BJ (cell line): ENCODE measurements at regions not wholly inside any gene's neighbourhood (a gene's known extent, or its start where the extent isn't known, plus 50 kb on each side); places are given as distances from the start of the nearest gene placed in this dataset.

ENCODE experiments used
- CTCF ChIA-PET: fragments of 350-600 bp; formaldehyde crosslinking; extraction: SDS; loops from one replicate; lab custom pipeline; 2021; ENCODE audit warnings: antibody characterized with exemption, inconsistent platforms; lab: Yijun Ruan, JAX
- POLR2A ChIA-PET: fragments of 300-600 bp; sonication (Branson Sonifier 250); formaldehyde crosslinking; extraction: SDS; loops from one replicate; lab custom pipeline; 2021; ENCODE audit warnings: antibody characterized with exemption; lab: Charles Lee
- DNase-seq: peaks from one replicate; pipeline ENCODE4 v3.0.0-alpha.2; 2011; ENCODE audit warnings: low read depth
- H3K27me3 ChIP-seq: 2 replicates; pipeline ENCODE4 v1.6.0; 2011; ENCODE audit warnings: low read length; ENCODE audit not compliant: control insufficient read depth, insufficient read depth
- H3K36me3 ChIP-seq: 2 replicates; pipeline ENCODE4 v1.5.1; 2011; ENCODE audit warnings: low read length; ENCODE audit not compliant: control insufficient read depth, insufficient read depth
- H3K4me3 ChIP-seq: 2 replicates; pipeline ENCODE4 v1.5.1; 2011; ENCODE audit warnings: low read depth, mild to moderate bottlenecking, control low read depth, low read length
- TF ChIP-seq, protein P1 (sequence below): IDR thresholded peaks from 2 replicates; pipeline ENCODE4 v1.5.1; 2011; ENCODE audit warnings: low read depth, mild to moderate bottlenecking, control low read depth, inconsistent platforms, low read length, moderate library complexity; ENCODE audit not compliant: insufficient read depth

DNA sequence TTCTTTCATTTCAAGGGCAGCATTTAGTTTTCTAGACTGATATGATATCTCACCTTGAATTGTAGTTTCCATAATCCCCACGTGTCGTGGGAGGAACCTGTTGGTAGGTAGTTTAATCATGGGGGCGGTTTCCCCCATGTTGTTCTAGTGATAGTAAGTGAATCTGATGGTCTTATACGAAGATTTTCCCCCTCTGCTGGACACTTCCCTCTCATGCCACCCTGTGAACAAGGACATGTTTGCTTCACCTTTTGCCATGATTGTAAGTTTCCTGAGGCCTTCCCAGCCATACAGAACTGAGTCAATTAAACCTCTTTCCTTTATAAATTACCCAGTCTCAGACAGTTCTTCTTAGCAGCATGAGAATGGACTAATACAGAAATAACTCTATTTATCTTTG is 851.1 kb upstream of the FAT3 start:
- ChIA-PET CTCF (no interaction called here), POLR2A (no interaction called here)
- H3K4me3 ChIP-seq, result no peak overlapping the region
- no peaks in the 10 kb centered on the region for H3K36me3 ChIP-seq
- H3K27me3 ChIP-seq, result no peaks in the 10 kb centered on the region
- TF ChIP-seq, protein P1, sequence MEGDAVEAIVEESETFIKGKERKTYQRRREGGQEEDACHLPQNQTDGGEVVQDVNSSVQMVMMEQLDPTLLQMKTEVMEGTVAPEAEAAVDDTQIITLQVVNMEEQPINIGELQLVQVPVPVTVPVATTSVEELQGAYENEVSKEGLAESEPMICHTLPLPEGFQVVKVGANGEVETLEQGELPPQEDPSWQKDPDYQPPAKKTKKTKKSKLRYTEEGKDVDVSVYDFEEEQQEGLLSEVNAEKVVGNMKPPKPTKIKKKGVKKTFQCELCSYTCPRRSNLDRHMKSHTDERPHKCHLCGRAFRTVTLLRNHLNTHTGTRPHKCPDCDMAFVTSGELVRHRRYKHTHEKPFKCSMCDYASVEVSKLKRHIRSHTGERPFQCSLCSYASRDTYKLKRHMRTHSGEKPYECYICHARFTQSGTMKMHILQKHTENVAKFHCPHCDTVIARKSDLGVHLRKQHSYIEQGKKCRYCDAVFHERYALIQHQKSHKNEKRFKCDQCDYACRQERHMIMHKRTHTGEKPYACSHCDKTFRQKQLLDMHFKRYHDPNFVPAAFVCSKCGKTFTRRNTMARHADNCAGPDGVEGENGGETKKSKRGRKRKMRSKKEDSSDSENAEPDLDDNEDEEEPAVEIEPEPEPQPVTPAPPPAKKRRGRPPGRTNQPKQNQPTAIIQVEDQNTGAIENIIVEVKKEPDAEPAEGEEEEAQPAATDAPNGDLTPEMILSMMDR, result no peak
- DNase-seq, result no peak

DNA sequence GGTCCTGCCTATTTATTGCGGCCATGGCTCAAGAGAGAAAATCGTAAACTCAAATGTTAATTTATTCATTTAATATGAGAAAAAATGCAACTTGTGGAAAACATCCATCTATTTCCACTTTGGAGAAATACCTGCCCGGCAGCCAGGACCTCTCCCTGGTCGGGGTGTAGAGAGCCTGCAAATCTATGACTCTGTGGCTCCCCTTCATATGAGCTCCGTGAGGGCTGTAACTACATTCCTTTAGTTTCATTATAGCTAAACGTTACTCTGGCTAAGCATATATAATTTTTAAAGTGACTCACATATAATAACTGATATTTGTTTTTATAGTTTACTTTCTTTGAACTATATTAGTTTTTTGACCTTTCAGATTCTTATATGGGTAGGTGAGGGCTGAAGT is 857.8 kb upstream of the FAT3 start:
- Histone ChIP-seq H3K27me3 (no peaks in the 10 kb centered on the region), H3K36me3 (no peaks in the 10 kb centered on the region), H3K4me3 (no peak overlapping the region)
- no peak for DNase-seq
- POLR2A ChIA-PET, result no interaction called here
- TF ChIP-seq, protein P1, result no peak
- CTCF ChIA-PET, result no interaction called here

DNA sequence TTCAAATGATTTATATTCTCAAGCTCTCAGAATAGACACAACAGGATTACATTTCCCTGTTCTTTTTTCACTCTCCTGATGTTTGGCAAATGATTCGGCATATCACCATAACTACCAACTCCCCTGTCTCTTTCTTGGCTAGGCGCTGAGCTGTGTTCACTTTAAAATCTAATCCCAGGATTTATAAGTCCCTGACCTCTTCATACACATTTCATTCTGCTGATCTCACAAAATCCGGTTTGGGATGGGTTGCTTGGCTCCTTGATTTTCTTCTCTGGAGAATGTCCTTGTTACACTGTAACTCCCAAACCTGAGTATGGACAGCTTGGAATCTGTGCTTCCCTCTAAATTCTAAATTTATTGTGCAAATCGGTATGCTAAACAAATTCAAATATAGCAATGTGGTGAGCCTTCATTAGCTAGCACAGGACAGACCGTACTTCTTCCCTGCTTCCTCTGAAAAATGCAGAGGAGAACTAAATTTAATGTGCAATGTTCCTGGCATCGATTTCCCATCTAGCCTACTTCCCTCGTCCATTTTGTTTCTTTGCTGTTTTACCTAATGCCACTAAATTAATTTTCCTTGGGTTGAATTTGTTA is 858.5 kb upstream of the FAT3 start:
- H3K27me3 ChIP-seq, result no peaks in the 10 kb centered on the region
- CTCF ChIA-PET, result no interaction called here
- H3K36me3 ChIP-seq, result no peaks in the 10 kb centered on the region
- POLR2A ChIA-PET, result no interaction called here
- no peak overlapping the region for H3K4me3 ChIP-seq
- DNase-seq, result no peak
- TF ChIP-seq, protein P1, result no peak

GRCh38 chr11:91350931-91351330 is 873.7 kb upstream of the FAT3 start:
- Histone ChIP-seq H3K27me3 (no peaks in the 10 kb centered on the region), H3K36me3 (no peaks in the 10 kb centered on the region), H3K4me3 (no peak overlapping the region)
- ChIA-PET POLR2A (no interaction called here), CTCF (no interaction called here)
- TF ChIP-seq, protein P1, result no peak
- no peak for DNase-seq

- Histone ChIP-seq H3K36me3 (no peaks in the 10 kb centered on the region), H3K27me3 (no peaks in the 10 kb centered on the region), H3K4me3 (no peak overlapping the region)
- no peak for DNase-seq
- ChIA-PET POLR2A (no interaction called here), CTCF (no interaction called here)
- TF ChIP-seq, protein P1, result no peak
Observed at GRCh38 chr11:91326751-91327150, 897.9 kb upstream of the FAT3 start.
